CD4-positive, CD25-positive, alpha-beta regulatory T cell (primary cell): ENCODE measurements at regions not wholly inside any gene's neighbourhood (a gene's known extent, or its start where the extent isn't known, plus 50 kb on each side); places are given as distances from the start of the nearest gene placed in this dataset.

ENCODE experiments used
- ATAC-seq, 2 donors: fragments of 150-1000 bp; cut with Tn5 transposase; one replicate each; pipeline ENCODE4 v1.10.0; 2021; ENCODE audit warnings: low read depth in 2 of 2, moderate number of reproducible peaks in 2 of 2, moderate library complexity in 1 of 2
- DNase-seq, 3 donors: peaks; one replicate each; pipeline versions ENCODE4 v3.0.0 to v3.0.0-alpha.2; 2012 to 2022; ENCODE audit warnings: mixed read lengths in 1 of 3
- H3K27ac ChIP-seq: one replicate; pipeline ENCODE4 v1.7.0; 2013; ENCODE audit warnings: mild to moderate bottlenecking, low read length; ENCODE audit not compliant: insufficient read depth, poor library complexity, severe bottlenecking
- H3K27me3 ChIP-seq: one replicate; pipeline ENCODE4 v1.7.0; 2013; ENCODE audit warnings: low read length; ENCODE audit not compliant: control insufficient read depth, insufficient read depth
- H3K36me3 ChIP-seq: one replicate; pipeline ENCODE4 v1.7.0; 2013; ENCODE audit warnings: mild to moderate bottlenecking, low read length, moderate library complexity; ENCODE audit not compliant: control insufficient read depth, insufficient read depth
- H3K4me1 ChIP-seq: 2 replicates; pipeline ENCODE4 v1.7.0; 2013; ENCODE audit warnings: mild to moderate bottlenecking, low read length; ENCODE audit not compliant: insufficient read depth, control insufficient read depth, poor library complexity, severe bottlenecking
- H3K4me3 ChIP-seq: one replicate; pipeline ENCODE4 v1.7.0; 2013; ENCODE audit warnings: low read depth, mild to moderate bottlenecking, low read length, moderate library complexity
- H3K9me3 ChIP-seq, 2 experiments: 1 replicate in 1 of 2; 2 replicates in 1 of 2; pipeline ENCODE4 v1.7.0; 2013; ENCODE audit warnings: low read length in 2 of 2, mild to moderate bottlenecking in 1 of 2, moderate library complexity in 1 of 2; ENCODE audit not compliant: control insufficient read depth in 2 of 2
- H3K27ac Mint-ChIP-seq, 3 donors: one replicate each; pipeline ENCODE4 v1.8.0; 2020 to 2022; ENCODE audit warnings: mild to moderate bottlenecking in 3 of 3, mixed read lengths in 3 of 3, moderate library complexity in 2 of 3
- H3K27me3 Mint-ChIP-seq: one replicate; pipeline ENCODE4 v1.8.0; 2022; ENCODE audit warnings: mild to moderate bottlenecking, mixed read lengths
- H3K36me3 Mint-ChIP-seq: one replicate; pipeline ENCODE4 v1.8.0; 2020; ENCODE audit warnings: mixed read lengths
- H3K4me1 Mint-ChIP-seq, 4 donors: one replicate each; pipeline ENCODE4 v1.8.0; 2020 to 2022; ENCODE audit warnings: mixed read lengths in 4 of 4, mild to moderate bottlenecking in 1 of 4
- H3K4me3 Mint-ChIP-seq, 4 donors: one replicate each; pipeline ENCODE4 v1.8.0; 2020 to 2022; ENCODE audit warnings: mild to moderate bottlenecking in 4 of 4, mixed read lengths in 4 of 4, moderate library complexity in 3 of 4
- H3K9me3 Mint-ChIP-seq, 7 donors: one replicate each; pipeline ENCODE4 v1.8.0; 2020 to 2022; ENCODE audit warnings: mixed read lengths in 7 of 7, mild to moderate bottlenecking in 3 of 7, moderate library complexity in 2 of 7

DNA sequence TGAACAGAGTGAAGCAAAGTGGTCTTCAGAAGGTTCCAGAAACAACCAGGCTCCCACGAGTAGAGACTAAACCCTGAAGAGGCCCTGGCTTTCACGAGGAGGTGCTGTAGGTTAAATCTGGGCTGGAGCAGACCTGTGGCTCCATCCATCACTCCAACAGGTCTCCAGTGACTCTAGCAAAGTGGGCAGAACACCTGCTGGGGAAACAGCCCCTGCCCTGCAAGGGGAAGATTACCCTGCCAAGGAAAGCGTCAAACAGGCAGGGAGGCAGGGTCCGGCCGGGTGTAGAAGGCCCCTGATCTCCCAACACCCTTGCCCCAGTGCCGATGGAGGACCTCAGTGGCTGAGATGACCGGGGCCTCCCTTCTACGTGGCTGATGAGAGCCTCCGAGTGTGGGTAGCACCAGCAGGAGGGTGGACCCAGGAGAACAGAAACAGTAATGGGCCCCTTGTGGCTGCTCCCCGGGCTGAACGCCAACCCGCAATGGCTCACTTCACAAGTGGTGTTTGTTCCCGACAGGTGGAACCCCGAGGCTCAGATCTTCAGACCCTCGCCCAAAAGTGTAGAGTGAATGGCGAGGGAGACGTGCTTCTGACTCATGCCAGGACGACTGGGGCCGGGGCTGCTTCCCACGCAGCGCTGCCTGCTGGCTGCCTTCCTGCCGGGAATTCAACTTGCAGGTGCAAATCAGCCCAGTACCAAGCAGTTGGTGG, 112.0 kb downstream of the SHANK2 start:
- no peaks in the 10 kb centered on the region for H3K9me3 Mint-ChIP-seq
- H3K27ac Mint-ChIP-seq = no peak overlapping the region
- no peak overlapping the region for H3K4me3 ChIP-seq
- ATAC-seq (no peak), DNase-seq (no peak)
- no peak overlapping the region for H3K27ac ChIP-seq
- peaks cover 0 to 2% (median 0%) of the 10 kb centered on the region in 4 donors for H3K4me1 Mint-ChIP-seq
- H3K9me3 ChIP-seq = no peaks in the 10 kb centered on the region
- no peaks in the 10 kb centered on the region for H3K36me3 ChIP-seq
- no peak overlapping the region for H3K4me3 Mint-ChIP-seq
- H3K4me1 ChIP-seq = no peaks in the 10 kb centered on the region
- no peaks in the 10 kb centered on the region for H3K36me3 Mint-ChIP-seq
- no peaks in the 10 kb centered on the region for H3K27me3 ChIP-seq
- no peaks in the 10 kb centered on the region for H3K27me3 Mint-ChIP-seq

DNA sequence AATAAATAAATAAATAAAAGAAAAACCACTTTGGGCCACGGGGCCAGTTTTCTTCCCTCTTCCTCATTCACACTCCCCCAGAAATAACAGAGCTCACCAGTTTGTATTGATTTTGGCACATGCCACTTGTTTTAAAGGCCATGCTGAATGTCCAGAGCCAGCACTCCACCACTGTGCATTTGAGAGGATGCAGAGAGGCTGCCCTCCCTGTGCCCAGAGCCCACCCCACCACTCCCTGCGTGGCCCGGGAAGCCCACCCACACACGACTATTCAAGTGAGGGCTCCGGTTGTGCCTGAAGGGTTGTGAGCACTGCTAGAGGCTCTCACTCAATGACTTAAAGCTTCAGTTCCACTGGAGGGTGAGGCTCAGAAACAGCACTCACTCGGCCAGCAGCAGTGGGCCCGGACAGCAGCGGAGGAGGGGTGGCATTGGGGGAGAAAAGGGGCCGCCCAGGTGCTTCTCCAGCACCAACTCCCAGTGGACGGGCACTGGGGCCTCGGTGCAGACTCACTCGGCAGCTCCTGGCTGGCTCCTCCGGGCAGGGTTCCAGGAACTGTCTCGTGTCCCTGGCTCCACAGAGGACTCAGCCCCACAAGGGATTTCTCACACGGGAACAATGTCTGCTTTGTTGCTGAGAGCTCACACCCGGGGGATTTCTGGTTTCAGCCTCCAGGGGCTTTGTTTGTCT, 112.7 kb downstream of the SHANK2 start:
- no peak overlapping the region for H3K4me3 Mint-ChIP-seq
- no peaks in the 10 kb centered on the region for H3K27me3 Mint-ChIP-seq
- Histone ChIP-seq H3K36me3 (no peaks in the 10 kb centered on the region), H3K27ac (no peak overlapping the region), H3K4me1 (no peaks in the 10 kb centered on the region), H3K27me3 (no peaks in the 10 kb centered on the region), H3K4me3 (no peak overlapping the region), H3K9me3 (no peaks in the 10 kb centered on the region)
- H3K27ac Mint-ChIP-seq = no peak overlapping the region
- H3K36me3 Mint-ChIP-seq = no peaks in the 10 kb centered on the region
- DNase-seq = no peak
- peaks cover 0 to 2% (median 0%) of the 10 kb centered on the region in 4 donors for H3K4me1 Mint-ChIP-seq
- ATAC-seq = no peak
- no peaks in the 10 kb centered on the region for H3K9me3 Mint-ChIP-seq

DNA sequence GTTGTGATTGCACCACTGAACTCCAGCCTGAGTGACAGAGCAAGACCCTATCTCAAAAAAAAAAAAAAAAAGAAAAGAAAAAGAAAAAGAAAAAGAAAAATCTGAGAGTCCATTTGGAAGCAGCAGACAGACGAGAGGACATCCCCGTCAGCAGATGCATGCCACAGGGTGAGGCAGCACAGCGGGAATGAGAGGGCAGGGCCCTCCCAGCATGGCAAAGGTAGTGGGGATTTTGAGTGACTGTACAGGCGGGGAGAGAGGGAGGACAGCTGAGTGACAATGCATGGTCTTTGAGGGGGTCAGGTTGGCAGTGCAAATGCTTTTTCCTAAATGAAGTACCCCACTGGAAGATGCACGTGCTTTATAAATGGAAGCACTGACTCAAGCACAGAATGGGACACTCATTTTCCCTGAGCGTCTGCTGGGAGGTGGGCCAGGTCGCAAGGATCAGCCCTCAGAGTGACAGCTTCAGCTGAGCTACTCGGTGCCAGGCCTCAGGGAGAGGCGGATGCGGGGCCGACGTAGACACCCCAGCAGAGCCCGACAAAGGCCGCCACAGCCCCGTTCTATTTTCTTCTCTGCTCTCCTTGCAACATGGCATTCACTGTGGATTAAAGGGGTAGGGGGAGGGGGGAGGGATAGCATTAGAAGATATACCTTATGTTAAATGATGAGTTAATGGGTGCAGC, 113.5 kb downstream of the SHANK2 start:
- Histone ChIP-seq H3K27ac (no peak overlapping the region), H3K36me3 (no peaks in the 10 kb centered on the region), H3K27me3 (no peaks in the 10 kb centered on the region), H3K4me3 (no peak overlapping the region), H3K4me1 (no peaks in the 10 kb centered on the region), H3K9me3 (no peaks in the 10 kb centered on the region)
- H3K27me3 Mint-ChIP-seq = no peaks in the 10 kb centered on the region
- ATAC-seq = no peak
- no peak overlapping the region for H3K27ac Mint-ChIP-seq
- H3K36me3 Mint-ChIP-seq = no peaks in the 10 kb centered on the region
- no peak for DNase-seq
- peaks cover 0 to 2% (median 0%) of the 10 kb centered on the region in 4 donors for H3K4me1 Mint-ChIP-seq
- H3K9me3 Mint-ChIP-seq = no peaks in the 10 kb centered on the region
- no peak overlapping the region for H3K4me3 Mint-ChIP-seq

DNA sequence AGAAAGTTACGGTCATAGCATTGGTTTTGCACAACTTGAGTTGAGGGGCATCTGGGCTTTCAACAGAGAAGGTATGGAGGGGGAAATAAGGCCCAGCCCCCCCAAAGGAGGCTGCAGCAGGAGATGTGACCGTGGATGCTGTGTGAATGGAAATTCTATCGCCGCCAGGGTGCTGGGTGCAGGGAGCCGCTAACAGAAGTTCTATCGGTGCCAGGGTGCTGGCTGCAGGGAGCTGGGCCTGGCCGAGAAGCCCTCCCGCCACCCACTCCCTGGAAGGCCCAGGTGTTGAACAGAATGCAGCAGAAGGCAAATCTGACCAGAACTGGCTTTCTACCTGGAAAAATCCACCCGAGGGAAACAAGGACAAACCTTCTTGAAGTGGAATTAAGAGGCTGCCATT, 115.0 kb downstream of the SHANK2 start:
- H3K27ac ChIP-seq = no peak overlapping the region
- no peaks in the 10 kb centered on the region for H3K4me1 ChIP-seq
- peaks cover 0 to 2% (median 0%) of the 10 kb centered on the region in 4 donors for H3K4me1 Mint-ChIP-seq
- H3K27ac Mint-ChIP-seq = no peak overlapping the region
- H3K27me3 ChIP-seq = no peaks in the 10 kb centered on the region
- H3K4me3 ChIP-seq = no peak overlapping the region
- H3K4me3 Mint-ChIP-seq = no peak overlapping the region
- H3K27me3 Mint-ChIP-seq = no peaks in the 10 kb centered on the region
- no peaks in the 10 kb centered on the region for H3K9me3 ChIP-seq
- no peaks in the 10 kb centered on the region for H3K9me3 Mint-ChIP-seq
- DNase-seq (no peak), ATAC-seq (no peak)
- H3K36me3 ChIP-seq = no peaks in the 10 kb centered on the region
- H3K36me3 Mint-ChIP-seq = no peaks in the 10 kb centered on the region

DNA sequence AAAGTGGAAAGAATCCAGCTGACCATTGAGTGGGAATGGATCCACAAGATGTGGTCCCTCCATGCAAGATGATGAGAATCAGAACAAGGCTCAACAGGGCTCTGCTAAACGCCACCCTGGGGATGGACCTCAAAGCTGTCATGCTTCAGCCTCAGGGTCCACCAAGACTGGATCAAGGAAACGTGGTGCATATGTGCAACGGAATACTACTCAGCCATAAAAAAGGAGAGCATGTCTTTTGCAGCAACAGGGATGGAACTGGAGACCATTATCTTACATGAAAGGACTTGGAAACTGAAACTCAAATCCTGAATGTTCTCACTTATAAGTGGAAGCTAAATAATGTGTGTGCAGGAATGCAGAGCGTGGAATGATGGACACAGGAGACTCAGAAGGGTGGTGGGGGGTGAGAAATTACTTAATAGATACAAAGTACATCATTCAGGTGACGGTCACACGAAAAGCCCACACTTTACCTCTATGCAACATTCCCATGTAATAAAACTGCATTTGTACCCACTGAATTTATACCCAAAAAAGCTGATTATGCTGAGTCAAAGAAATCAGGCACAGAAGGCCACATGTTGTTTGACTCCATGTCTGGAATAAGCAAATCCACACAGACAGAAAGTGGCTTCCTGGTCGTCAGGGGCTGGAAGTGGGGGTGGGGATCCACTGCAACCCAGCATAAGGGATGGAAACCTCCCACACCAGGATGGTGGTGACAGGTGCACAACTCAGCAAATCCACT, 116.1 kb downstream of the SHANK2 start:
- no peaks in the 10 kb centered on the region for H3K36me3 Mint-ChIP-seq
- peaks cover 0 to 2% (median 0%) of the 10 kb centered on the region in 7 donors for H3K9me3 Mint-ChIP-seq
- H3K4me3 Mint-ChIP-seq = no peak overlapping the region

DNA sequence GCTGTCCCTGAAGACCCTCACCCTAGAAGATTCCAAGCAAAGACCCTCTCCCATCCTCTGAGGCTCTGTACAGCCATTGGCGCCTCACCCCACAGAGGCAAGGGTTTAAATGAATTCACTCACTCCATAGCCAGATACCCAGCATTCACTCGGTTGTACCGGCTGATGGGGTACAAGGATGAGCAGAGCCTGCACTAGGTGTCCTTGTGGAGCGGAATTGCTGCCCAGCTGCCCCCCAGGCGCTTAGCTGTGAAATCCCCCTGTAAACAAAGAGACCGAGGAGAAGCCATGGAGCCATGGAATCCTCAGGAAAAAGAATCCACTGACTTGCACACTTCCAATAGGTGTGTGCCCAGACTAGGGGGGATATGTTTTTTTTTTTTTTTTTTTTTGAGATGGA, 117.3 kb downstream of the SHANK2 start:
- ATAC-seq (no peak), DNase-seq (no peak)
- no peak overlapping the region for H3K27ac Mint-ChIP-seq
- H3K27me3 Mint-ChIP-seq = no peaks in the 10 kb centered on the region
- H3K9me3 Mint-ChIP-seq = peaks cover 0 to 2% (median 0%) of the 10 kb centered on the region in 7 donors
- no peaks in the 10 kb centered on the region for H3K36me3 Mint-ChIP-seq
- peaks cover 0 to 2% (median 0%) of the 10 kb centered on the region in 4 donors for H3K4me1 Mint-ChIP-seq
- no peaks in the 10 kb centered on the region for H3K9me3 ChIP-seq
- H3K4me3 Mint-ChIP-seq = no peak overlapping the region
- H3K4me3 ChIP-seq = no peak overlapping the region
- no peaks in the 10 kb centered on the region for H3K36me3 ChIP-seq
- no peaks in the 10 kb centered on the region for H3K4me1 ChIP-seq
- H3K27me3 ChIP-seq = no peaks in the 10 kb centered on the region
- H3K27ac ChIP-seq = no peak overlapping the region

More for the DNA sequence above, 116.1 kb downstream of the SHANK2 start:
- H3K27me3 ChIP-seq = no peaks in the 10 kb centered on the region
- no peaks in the 10 kb centered on the region for H3K36me3 ChIP-seq
- H3K9me3 ChIP-seq = no peaks in the 10 kb centered on the region
- no peak overlapping the region for H3K4me3 ChIP-seq
- no peak overlapping the region for H3K27ac ChIP-seq
- H3K27ac Mint-ChIP-seq = no peak overlapping the region
- no peaks in the 10 kb centered on the region for H3K27me3 Mint-ChIP-seq
- H3K4me1 ChIP-seq = no peaks in the 10 kb centered on the region
- ATAC-seq (no peak), DNase-seq (no peak)
- H3K4me1 Mint-ChIP-seq = peaks cover 0 to 2% (median 0%) of the 10 kb centered on the region in 4 donors

DNA sequence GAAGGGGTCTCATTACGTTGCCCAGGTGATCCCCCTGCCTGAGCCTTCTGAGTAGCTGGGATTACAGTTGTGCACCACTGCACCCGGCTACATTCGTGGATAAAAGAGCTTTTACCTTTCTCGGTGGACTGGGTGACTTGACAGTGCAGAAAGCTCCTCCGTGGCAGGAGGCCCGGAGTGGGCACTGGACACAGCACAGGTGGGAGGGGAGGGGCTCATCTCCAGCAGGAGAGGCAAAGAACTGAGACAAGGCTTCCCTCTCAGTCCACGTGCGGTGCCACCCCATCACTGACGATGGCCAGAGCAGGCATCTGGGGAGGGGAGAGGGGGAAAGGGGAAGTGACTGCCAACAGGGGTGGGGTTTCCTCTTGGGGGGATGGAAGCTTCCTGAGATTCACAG, 118.4 kb downstream of the SHANK2 start:
- no peaks in the 10 kb centered on the region for H3K36me3 ChIP-seq
- H3K36me3 Mint-ChIP-seq = no peaks in the 10 kb centered on the region
- no peaks in the 10 kb centered on the region for H3K27me3 Mint-ChIP-seq

More for the DNA sequence above, 118.4 kb downstream of the SHANK2 start:
- Histone ChIP-seq H3K27me3 (no peaks in the 10 kb centered on the region), H3K4me1 (no peaks in the 10 kb centered on the region), H3K9me3 (no peaks in the 10 kb centered on the region), H3K4me3 (no peak overlapping the region), H3K27ac (no peak overlapping the region)
- Mint-ChIP-seq H3K4me1 (peaks cover 0 to 2% (median 0%) of the 10 kb centered on the region in 4 donors), H3K27ac (no peak overlapping the region), H3K9me3 (peaks cover 0 to 2% (median 0%) of the 10 kb centered on the region in 7 donors), H3K4me3 (no peak overlapping the region)
- DNase-seq = no peak
- no peak for ATAC-seq
